ENCODE measurements at regions not wholly inside any gene's neighbourhood (a gene's known extent, or its start where the extent isn't known, plus 50 kb on each side); places are given as distances from the start of the nearest gene placed in this dataset.

GRCh38 chr15:66921319-66921915, 144.0 kb upstream of the SMAD3 start:
- no peak for TF ChIP-seq POLR2AphosphoS5 (IDR thresholded peaks at IDR 0.05)
- TF ChIP-seq, protein P1, sequence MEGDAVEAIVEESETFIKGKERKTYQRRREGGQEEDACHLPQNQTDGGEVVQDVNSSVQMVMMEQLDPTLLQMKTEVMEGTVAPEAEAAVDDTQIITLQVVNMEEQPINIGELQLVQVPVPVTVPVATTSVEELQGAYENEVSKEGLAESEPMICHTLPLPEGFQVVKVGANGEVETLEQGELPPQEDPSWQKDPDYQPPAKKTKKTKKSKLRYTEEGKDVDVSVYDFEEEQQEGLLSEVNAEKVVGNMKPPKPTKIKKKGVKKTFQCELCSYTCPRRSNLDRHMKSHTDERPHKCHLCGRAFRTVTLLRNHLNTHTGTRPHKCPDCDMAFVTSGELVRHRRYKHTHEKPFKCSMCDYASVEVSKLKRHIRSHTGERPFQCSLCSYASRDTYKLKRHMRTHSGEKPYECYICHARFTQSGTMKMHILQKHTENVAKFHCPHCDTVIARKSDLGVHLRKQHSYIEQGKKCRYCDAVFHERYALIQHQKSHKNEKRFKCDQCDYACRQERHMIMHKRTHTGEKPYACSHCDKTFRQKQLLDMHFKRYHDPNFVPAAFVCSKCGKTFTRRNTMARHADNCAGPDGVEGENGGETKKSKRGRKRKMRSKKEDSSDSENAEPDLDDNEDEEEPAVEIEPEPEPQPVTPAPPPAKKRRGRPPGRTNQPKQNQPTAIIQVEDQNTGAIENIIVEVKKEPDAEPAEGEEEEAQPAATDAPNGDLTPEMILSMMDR (IDR thresholded peaks at IDR 0.05): no peak
- TF ChIP-seq POLR2A (IDR thresholded peaks at IDR 0.05): no peak

Data from prostate gland (tissue), 2 donors.